Breast epithelium (tissue), 3 donors: ENCODE measurements at regions not wholly inside any gene's neighbourhood (a gene's known extent, or its start where the extent isn't known, plus 50 kb on each side); places are given as distances from the start of the nearest gene placed in this dataset.

Experiments
- CTCF ChIP-seq, 3 donors: fragments of 450-650 bp; IDR thresholded peaks; one replicate each; pipeline ENCODE4 v1.5.1; 2016 to 2017; ENCODE audit warnings: antibody characterized with exemption in 3 of 3, mild to moderate bottlenecking in 3 of 3, moderate library complexity in 3 of 3
- POLR2A ChIP-seq: fragments of 450-650 bp; IDR thresholded peaks from one replicate; pipeline ENCODE4 v1.6.1; 2016; ENCODE audit warnings: antibody characterized with exemption, mild to moderate bottlenecking, moderate library complexity

GRCh38 chr9:108631496-108632285 lies 224.1 kb downstream of the ACTL7B start:
- TF ChIP-seq CTCF (IDR thresholded peaks at IDR 0.05): no peak
- TF ChIP-seq POLR2A: no peak
